Activated CD4-positive, alpha-beta T cell treated with anti-CD3 and anti-CD28 coated beads for 48 hours (primary cell): ENCODE measurements at regions not wholly inside any gene's neighbourhood (a gene's known extent, or its start where the extent isn't known, plus 50 kb on each side); places are given as distances from the start of the nearest gene placed in this dataset.

Source experiments
- DNase-seq: peaks from one replicate; pipeline ENCODE4 v3.0.0-alpha.2; 2020

- no peak for DNase-seq
Measured at GRCh38 chr1:112267206-112267605, 128.8 kb upstream of the CTTNBP2NL start.

GRCh38 chr1:112267929-112268328 lies 128.1 kb upstream of the CTTNBP2NL start:
- no peak for DNase-seq

GRCh38 chr1:112268408-112268807 lies 127.6 kb upstream of the CTTNBP2NL start:
- no peak for DNase-seq

GRCh38 chr1:112271270-112271669 lies 124.7 kb upstream of the CTTNBP2NL start:
- DNase-seq = no peak

- DNase-seq = no peak
Measured at GRCh38 chr1:112272101-112272772, 123.8 kb upstream of the CTTNBP2NL start.

GRCh38 chr1:112284796-112285195 lies 111.2 kb upstream of the CTTNBP2NL start:
- DNase-seq = no peak

GRCh38 chr1:112285316-112285715 lies 110.7 kb upstream of the CTTNBP2NL start:
- DNase-seq = no peak

- no peak for DNase-seq
Measured at GRCh38 chr1:112285746-112286145, 110.3 kb upstream of the CTTNBP2NL start.

- DNase-seq = peak; percentile 8
Measured at GRCh38 chr1:112296908-112297307, 99.1 kb upstream of the CTTNBP2NL start.

- DNase-seq = no peak
Measured at GRCh38 chr1:112297536-112297935, 98.5 kb upstream of the CTTNBP2NL start.

- peak; percentile 54 for DNase-seq
Measured at GRCh38 chr1:112298558-112298957, 97.5 kb upstream of the CTTNBP2NL start.

- DNase-seq = no peak
Measured at GRCh38 chr1:112304126-112304525, 91.9 kb upstream of the CTTNBP2NL start.

- no peak for DNase-seq
Measured at GRCh38 chr1:112304612-112305011, 91.4 kb upstream of the CTTNBP2NL start.

- DNase-seq = no peak
Measured at GRCh38 chr1:112307930-112308591, 88.0 kb upstream of the CTTNBP2NL start.

GRCh38 chr1:112308716-112309115 lies 87.3 kb upstream of the CTTNBP2NL start:
- DNase-seq = no peak

GRCh38 chr1:112309499-112309898 lies 86.5 kb upstream of the CTTNBP2NL start:
- DNase-seq = no peak

- no peak for DNase-seq
Measured at GRCh38 chr1:112312315-112312714, 83.7 kb upstream of the CTTNBP2NL start.

GRCh38 chr1:112312879-112313278 lies 83.1 kb upstream of the CTTNBP2NL start:
- no peak for DNase-seq

GRCh38 chr1:112316254-112316913 lies 79.6 kb upstream of the CTTNBP2NL start:
- no peak for DNase-seq

GRCh38 chr1:112317140-112317539 lies 78.9 kb upstream of the CTTNBP2NL start:
- DNase-seq = no peak

GRCh38 chr1:112317611-112318062 lies 78.4 kb upstream of the CTTNBP2NL start:
- DNase-seq = no peak

GRCh38 chr1:112318263-112318662 lies 77.8 kb upstream of the CTTNBP2NL start:
- DNase-seq = no peak

GRCh38 chr1:112318698-112319370 lies 77.2 kb upstream of the CTTNBP2NL start:
- DNase-seq = no peak
